22Rv1 (cell line): ENCODE measurements at regions not wholly inside any gene's neighbourhood (a gene's known extent, or its start where the extent isn't known, plus 50 kb on each side); places are given as distances from the start of the nearest gene placed in this dataset.

Source experiments
- CTCF ChIP-seq: fragments of 450-650 bp; IDR thresholded peaks from 2 replicates; pipeline ENCODE4 v1.5.1; 2017; ENCODE audit warnings: mild to moderate bottlenecking
- ZFX ChIP-seq: fragments of 450-650 bp; IDR thresholded peaks from 2 replicates; pipeline ENCODE4 v1.6.1; 2017; ENCODE audit warnings: antibody characterized with exemption, borderline replicate concordance

- TF ChIP-seq CTCF = no peak
- no peak for TF ChIP-seq ZFX
These were observed 93.0 kb upstream of the TMPO start for GRCh38 chr12:98422359-98422758.
